GM04504 (cell line): ENCODE measurements at regions not wholly inside any gene's neighbourhood (a gene's known extent, or its start where the extent isn't known, plus 50 kb on each side); places are given as distances from the start of the nearest gene placed in this dataset.

Source experiments
- DNase-seq: peaks from one replicate; pipeline ENCODE4 v3.0.0-alpha.2; 2012; ENCODE audit warnings: low read depth

GRCh38 chr20:21836346-21836745, 130.9 kb downstream of the PAX1 start:
- no peak for DNase-seq

GRCh38 chr20:21835042-21835441, 129.6 kb downstream of the PAX1 start:
- DNase-seq, result no peak

DNA sequence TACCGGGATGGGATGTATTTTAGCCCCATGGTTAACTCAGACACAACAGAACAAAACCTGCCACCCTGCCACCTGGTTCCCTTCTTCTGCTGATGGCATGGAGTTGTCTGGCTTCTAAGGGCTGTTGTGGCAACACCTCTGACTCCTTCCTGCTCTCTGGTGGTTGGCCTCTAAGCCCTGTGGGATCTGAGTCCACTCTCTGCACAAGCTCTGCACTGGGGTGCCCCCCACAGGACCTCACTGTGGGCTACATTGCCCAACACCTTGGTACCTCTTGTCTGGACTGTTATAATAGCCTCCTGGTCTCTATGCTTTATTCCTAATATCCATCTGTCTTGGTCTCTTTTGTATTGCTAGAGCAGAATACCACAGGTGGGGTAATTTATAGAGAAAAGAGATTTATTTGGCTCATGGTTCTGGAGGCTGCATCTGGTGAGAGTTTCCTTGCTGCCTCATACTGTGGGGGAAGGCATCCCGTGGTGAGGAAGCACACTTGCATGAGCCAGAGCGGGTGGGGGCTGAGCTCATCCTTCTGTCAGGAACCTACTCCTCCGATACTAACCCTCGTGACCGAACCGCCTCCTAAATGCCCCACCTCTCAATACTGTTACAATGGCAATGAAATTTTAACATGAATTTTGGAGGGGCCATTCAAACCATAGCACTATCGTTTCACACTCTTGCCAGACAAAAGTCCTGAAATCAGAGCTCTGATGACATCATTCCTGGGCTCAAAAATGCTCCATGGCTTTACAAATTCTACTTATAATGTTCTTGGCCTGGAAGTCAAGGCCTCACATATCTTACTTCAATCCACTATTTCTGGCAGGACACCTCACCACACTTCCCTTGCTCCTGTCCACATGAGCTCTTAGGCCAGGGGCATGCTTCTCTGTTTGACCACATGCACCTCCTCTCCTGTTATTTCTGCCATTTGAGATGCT, 127.2 kb downstream of the PAX1 start:
- DNase-seq, result no peak

DNA sequence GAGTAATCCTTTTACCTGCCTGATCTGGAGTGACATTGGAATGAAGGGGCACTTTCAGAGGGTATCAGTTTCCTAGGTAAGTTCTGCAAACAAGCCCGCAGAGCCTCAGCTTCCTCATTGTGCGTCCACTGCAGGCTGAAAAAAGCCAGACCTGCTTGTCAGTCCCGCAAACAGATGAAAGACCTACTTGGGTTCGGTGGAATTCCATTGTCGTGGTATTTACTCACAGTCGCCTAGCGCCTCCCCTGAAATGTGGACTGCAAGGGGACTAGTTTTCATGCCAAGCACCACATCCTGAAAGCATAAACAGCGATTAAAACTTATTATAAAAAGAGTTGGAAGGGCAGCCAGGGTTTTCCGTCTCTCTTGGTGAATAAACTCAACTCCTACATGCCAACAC, 121.5 kb downstream of the PAX1 start:
- DNase-seq, result no peak

DNA sequence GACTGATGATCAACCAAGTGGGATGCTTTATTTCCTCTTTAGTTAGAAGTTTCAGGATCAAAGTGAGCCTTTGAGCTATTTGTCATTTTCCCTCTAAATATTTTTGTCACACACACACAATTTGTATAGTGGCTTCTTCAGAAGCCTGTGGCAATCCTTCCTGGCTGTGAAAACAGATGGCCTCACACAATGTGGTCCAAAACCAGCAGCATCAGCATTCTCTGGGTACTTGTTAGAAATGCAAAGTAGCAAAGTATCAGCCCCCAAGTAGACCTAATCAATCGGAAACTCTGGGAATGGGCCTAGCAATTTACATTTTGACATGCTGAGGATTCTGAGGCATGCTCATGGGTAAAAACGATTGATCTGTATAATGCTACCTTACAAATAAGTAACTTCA, 115.9 kb downstream of the PAX1 start:
- no peak for DNase-seq

DNA sequence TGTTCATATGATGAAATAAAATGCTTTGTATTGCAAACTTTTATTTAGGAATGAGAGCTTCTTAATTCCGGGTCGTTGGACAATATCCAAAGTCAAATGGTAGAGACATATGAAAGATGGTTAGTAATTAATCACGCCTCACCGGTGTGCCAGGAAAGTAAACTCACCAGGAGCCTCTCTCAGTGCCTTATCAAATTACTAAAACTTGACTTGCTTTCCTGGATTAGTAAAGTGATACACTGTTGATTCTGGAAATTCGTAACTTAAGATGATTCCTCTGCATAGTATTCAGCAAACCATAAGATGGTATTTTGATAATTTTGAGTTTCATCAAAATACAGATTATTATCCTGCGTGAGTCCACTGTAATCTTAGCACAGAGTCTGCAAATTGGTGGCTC, 115.2 kb downstream of the PAX1 start:
- DNase-seq, result no peak

DNA sequence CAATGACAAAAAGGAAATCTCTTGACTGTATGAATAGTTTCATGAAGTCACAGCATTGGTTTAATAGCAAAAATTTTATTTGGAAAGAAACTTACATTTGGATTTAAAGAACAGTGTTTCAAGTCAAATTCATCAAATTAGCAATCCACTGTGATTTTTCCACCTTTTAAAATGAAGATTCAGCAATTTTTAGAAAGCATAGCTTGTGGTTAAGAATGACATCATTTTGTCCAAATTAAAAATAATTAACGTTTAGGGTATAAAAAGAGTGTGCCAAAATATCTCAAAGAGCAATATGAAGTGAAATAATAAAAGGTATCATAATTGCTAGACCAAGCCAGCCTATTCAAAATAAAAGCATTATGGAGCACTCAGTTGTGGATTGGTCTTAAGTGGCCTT, 114.6 kb downstream of the PAX1 start:
- no peak for DNase-seq

DNA sequence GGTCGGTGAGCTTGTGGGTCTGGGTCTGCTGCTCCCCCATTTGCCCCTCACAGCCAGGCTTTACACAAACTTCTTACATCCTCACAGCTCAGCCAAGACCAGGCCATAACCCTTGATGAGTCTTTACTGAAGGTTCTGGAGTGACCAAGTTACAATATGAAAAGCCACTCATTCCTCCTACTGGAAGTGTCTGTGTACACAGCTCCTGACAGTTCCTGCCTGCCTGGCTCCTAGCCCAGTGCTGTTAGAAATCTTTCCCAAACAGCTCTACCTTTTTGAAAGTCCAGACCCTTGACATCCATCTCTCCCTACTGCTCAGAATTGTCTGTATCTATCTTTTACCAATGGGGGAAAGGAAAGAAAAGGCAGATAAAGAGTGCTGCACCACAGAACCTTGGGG, 106.9 kb downstream of the PAX1 start:
- DNase-seq, result no peak

GRCh38 chr20:21809961-21810523, 104.6 kb downstream of the PAX1 start:
- DNase-seq, result no peak

DNA sequence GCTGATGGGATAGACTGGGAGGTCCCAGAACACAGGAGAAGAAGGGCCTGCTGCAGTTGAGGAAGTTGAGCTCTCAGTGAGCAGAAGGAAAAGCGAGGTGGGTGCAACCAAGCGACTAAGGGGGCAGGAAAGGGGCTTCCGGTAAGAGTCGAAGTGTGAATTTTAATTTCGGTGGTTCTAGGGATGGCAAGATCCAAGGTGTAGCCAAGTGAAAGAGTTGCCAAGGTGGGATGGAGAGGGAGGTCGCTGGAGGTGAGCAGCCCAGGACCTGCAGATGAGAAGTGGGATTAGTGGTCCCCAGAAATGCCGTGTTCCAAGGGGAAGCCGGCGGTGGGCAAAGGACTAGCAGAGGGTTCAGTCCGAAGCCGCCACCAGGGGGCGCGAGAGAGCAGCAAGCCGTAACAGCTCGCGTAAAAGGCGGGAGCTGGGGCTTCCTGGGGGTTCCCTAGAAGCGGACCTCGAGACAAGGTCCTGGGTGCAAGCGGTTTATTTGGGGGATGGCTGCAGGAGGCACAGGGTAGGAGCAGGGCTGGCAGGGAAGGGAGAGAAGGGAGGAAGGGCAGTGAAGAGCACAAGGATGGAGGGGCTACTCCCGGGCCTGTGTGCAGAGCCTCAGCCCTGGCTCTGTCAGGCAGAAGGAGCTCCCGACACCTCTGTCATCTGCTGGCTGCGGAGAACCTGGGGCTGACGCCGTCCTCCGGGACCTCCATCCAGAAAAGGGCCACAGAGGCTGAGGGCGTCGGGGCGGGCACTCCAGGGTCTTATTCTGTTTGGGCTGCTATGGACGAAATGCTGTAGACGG, 103.6 kb downstream of the PAX1 start:
- no peak for DNase-seq

DNA sequence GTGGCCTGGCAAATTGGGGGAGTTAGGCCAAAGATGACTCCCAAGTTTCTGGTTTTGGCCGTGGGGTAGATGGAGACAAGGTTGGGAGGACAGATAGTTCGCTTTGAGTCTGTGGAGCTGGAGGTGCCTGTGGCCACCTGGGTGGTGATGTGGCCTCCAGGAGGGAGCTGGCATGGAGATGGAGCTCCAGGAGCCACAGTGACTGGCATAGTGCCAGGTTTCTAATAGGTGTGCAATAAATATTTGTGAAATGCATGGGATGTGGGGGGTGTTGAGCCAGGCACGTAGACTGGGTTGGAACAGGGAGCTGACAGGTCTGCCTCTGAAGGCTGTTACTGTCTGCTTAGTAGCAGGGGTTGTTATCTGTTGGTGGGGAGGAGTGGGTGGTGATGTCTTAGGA, 102.7 kb downstream of the PAX1 start:
- no peak for DNase-seq

DNA sequence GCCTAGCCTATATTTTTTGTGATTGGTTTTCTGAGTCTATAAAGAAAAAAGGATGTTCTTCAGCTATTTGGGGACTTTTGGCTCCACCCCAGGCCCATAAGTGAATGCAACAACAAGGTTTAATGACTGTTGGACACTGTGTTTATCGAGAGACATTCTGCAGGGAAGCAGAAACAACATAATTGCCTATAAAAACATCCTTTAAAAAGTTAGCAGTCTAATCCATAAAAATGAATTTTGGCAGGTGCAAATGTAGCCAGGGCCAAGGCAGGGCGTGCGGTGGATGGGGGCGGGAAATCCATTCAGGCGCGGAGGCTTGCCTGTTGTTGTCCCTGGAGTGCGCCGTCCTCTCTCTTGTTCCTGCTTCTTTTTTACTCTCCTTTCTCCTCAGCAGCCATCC, 99.3 kb downstream of the PAX1 start:
- no peak for DNase-seq

- no peak for DNase-seq
Measured at GRCh38 chr20:21801193-21801592, 95.7 kb downstream of the PAX1 start.

GRCh38 chr20:21798384-21798783, 92.9 kb downstream of the PAX1 start:
- no peak for DNase-seq

- DNase-seq, result no peak
Measured at GRCh38 chr20:21796059-21796458, 90.6 kb downstream of the PAX1 start.

GRCh38 chr20:21788082-21788481, 82.6 kb downstream of the PAX1 start:
- no peak for DNase-seq

DNA sequence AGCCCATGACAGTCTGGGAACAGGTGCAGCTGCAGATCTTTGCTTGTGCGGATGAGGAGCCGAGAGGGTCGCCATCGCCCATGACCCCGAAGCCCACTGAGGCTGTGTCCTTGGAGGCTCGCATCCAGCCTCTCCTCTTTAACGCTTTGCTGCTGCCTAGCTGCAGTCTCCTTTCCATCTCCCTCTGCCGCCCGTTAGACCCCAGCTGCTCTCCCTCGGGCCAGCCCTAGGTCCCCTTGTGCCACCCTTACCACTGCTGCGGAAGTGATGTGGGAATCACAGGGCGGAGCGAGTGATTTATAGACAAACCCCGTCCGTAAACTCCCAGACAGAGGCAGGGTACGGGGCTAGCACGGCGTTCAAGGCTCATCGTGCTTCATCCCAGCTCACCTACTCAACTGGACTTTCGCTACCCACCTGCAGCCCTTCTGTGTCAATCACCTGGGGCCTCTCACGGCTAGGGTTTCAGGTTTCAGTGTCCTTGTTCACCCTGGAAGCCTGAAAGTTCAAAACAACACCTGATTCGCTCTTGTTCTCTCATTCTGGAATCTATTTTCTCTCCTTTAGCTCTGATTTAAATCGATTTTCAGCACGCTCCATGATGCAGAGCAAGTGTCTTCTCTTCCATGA, 76.1 kb downstream of the PAX1 start:
- DNase-seq, result no peak

DNA sequence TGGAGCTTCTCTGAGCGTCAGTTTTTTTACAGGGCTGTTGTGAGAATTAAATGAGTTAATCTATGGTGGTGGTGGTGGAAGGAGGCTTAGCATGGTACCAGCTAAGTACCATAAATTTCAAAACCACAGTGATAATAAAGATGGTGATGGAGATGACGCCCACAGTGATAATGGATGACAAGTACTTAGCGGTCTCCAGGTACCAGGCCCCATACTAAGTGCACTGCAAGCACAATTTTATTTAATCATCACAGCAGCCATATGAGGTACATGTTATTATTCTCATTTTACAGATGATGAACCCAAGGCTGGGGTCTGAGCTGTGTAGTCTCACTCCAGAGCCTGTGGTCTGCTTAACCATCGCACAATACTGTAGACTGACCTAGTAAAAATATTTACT, 75.1 kb downstream of the PAX1 start:
- DNase-seq, result no peak
